H4 (cell line): ENCODE measurements at regions not wholly inside any gene's neighbourhood (a gene's known extent, or its start where the extent isn't known, plus 50 kb on each side); places are given as distances from the start of the nearest gene placed in this dataset.

Experiments
- DNase-seq: peaks from one replicate; pipeline ENCODE4 v3.0.0-alpha.2; 2015; ENCODE audit warnings: low spot score

DNA sequence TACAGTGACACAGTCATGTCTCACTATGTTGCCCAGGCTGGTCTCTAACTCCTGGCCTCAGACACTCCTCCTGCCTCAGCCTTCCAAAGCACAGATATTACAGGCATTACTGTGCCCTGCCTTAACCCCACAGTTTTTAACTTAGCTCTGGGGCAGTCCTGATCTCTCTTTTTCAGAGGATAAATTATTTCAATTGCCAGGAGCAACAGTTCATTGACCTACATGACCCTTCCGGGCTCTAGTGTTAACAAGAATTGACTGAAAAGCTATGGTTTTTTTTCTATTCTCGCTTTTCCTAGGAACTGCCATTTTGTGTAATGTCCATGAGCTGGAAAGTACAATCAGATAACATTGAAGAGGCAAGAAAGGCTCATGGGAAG, 92.8 kb downstream of the HNRNPLL start:
- DNase-seq = no peak

DNA sequence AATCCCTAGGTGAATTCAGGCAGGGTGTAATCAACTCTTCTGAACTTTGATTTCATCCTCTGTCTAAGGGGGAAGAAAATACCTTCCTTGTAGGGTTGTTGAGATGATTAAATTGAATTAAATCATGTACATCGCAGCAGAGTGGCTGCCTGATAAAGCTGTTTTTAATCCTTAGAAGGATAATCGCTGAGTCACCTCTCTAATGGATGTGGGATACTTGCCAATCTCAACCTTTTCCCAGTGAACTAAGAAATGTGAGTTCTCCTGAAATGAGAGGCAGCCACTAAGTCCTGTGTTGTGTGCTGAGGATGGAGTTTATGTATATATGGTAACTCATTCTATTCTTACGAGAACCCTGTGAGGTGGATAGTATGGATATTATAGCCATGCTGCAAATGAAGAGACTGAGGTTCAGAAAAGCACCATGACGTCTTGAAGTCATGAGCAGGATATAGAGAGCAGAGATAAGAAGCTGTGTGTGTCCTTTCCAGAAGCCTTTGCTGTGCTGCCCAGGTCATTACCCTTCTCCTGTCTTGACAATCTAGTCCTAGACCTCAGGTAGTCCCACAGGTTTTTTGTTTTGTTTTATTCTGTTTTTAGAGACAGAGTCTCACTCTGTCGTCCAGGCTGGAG, 93.3 kb downstream of the HNRNPLL start:
- peak; percentile 73 for DNase-seq

DNA sequence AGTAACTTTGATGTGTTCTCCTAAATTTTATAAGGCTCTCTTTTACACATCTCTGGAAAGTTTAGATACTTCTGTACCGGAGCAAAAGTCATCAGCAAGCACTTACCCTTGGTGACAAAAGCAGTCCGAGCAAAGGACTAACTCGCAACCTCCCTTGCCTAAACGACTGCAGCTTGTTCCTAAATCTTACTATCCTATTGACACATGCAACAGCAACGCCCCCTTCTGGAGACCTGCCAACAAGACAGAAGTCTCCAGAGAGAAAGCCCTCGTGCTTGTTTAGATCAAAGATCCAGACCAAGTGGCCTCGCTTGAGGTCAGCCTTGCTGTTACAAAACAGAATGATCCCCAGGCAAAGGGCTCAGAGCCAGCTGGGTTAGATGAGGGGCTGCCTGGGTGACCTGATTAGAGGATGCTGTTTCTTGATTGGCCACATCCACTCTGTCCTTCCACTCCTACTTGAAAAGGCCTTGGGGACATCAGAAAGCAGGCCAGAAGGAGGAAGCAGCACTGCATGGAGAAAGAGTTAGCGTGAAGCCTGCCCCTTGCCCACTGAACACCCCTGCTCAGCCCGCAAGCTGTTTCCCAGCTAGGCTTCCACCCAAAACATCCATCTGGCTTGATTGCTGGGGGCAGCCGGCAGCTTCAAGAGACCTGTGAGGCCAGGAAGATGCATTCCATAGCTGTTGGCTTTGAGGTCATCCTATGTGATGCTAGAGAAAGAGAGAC, 94.3 kb downstream of the HNRNPLL start:
- DNase-seq = peak; percentile 78

DNA sequence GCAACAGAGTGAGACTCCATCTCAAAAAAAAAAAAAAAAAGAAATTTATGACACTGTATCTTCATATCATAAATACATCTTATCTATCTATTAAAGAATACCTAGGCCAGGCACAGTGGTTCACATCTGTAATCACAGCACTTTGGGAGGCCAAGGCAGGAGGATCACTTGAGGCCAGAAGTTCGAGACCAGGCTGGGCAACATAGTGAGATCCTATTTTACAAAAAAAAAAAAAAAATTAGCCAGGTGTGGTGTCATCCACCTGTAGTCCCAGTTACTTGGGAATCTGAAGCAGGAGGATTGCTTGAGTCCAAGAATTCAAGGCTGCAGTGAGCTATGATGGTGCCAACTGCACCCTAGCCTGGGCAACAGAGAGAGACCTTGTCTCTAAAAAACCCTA, 95.0 kb downstream of the HNRNPLL start:
- no peak for DNase-seq

DNA sequence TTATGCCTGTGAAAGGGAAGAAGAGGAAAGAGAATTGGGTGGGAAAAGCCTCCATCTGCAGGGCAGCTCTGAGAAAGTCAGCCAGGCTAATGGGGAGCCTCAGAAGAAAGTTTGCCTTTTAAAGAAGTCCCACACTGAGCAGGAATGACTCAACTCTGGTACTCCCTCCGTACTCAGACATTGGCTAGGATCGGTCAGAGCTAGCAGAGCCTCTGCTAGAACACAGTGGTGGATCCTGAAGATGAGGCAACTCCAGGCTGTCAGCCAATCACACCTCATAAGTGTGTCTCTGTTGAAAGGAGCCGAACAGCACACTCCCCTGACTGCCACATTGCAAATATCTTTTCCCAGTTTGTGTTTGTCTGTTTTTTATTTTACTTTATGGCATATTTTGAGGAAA, 96.9 kb downstream of the HNRNPLL start:
- DNase-seq = peak; percentile 31

DNA sequence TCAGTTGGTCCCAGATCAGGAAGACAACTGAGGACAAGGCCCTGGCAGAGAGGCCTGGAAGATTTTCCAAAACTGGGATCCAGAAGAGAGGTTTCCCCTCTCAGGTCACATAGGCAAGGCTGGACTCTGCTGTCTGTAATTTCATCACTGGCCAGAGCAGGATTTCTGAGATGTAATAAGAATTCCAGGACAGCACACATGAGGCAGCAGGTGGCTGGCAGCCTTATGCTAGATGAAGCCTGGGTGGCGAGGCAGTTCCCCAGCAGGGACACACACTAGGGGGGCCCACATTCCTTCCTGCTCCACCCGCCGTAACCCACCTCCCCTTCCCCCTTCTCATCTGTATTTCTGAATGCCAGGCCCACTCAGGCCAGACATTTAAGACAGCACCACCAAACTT, 98.6 kb downstream of the HNRNPLL start:
- no peak for DNase-seq

DNA sequence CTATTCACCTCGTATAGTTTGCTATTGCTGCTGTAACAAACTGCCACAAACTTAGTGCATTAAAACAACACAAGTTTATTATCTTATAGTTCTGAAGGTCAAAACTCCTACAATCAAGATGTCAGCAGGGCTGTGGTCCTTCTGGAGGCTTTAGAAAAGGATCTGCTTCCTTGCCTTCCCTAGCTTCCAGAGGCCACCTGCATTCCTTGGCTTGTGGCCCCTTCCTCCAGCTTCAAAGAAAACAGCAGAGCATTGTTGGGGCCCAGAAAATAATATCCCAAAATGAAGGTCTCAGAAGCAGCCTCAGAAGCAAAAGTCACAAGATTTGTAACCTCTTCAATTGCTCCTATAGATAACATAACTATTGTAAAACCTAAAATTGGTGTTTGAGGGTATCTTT, 100.6 kb downstream of the HNRNPLL start:
- no peak for DNase-seq

DNA sequence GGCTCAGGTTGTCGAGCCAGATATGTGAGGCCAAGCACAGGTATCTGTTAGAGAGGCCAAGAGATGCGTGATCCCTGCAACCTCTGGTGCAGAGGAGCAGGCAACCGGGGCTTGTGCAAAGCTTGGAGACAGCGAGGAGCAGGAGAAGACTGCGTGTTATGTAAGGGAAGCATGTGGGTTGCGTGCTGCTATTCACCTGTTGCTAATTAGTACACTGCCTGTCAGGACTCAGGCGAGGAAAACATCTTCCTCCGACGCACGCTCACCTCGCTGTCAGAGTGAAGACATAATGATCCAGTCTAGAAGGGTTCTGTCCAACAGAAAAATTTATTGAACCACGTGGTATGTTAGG, 102.5 kb downstream of the HNRNPLL start:
- DNase-seq = no peak

DNA sequence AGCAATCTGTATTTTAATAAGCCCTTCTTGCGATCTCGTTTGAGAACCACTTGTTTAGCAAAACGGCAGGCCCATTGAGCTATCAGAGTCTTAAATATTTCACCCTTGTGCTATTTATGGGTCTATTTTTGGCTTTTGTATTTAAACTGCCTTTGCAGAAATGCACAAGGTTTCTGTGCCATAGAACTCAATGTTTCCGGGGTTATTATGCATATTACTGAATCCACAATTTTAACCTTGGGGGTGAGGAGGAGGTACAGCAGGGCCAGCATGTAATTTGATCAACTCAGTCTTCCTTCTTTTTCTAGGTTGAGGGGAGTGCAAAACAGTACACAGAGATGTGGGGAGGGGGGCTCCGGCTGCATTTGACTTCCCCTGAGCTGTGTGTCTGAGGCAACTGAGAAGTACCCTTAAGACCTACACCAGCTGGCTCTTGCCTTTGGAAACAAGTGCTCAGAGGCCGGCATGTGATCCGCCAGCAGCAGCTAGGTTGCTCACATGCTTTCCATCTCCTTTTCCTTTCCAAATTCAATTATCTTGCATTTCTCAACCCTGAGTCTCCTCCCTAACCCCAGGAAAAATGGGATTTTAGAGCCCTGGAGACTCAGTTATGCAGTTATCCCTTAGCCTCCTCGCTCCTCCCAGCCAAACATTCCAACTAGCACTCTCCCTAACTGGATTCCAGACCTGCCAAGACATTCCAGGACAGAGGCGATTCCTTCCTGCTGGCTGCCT, 103.0 kb downstream of the HNRNPLL start:
- no peak for DNase-seq

DNA sequence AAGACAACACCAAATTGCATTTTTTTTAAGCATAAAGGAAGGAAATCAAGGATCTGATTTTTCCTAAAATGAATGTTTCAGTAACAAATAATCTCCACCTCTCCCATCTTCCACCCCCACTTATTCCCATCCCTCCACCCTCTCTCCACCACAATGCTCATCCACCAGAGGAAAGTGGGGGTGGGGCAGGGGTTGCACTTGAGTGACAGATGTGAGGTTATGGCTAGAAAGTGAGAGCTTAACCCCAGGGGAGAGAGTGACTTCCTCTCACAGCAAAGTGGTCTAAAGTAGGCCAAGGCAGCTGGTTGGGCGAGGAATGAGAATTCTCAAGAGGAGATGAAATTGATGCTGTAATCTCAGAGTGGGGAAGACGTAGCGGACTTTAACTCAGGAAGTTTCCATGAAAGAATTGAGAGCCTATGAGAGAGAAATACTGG, 104.7 kb downstream of the HNRNPLL start:
- DNase-seq = no peak

DNA sequence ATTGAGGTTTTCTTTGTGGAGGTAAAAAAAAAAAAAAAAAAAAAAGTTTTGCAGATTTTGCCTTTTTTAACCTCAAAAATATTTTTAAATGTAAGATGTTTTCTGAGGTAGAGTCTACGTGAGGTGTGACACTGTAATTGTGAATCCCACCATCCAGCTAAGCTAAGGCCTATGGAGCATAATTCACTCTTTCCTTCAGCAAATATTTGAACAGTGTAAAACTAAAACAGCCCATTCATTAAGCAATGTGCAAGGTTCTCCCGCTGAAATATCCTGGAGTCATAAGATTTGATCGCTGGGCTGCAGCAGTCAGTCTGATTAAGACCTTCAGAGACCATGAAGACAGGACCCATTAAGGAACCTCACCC, 105.1 kb downstream of the HNRNPLL start:
- no peak for DNase-seq

DNA sequence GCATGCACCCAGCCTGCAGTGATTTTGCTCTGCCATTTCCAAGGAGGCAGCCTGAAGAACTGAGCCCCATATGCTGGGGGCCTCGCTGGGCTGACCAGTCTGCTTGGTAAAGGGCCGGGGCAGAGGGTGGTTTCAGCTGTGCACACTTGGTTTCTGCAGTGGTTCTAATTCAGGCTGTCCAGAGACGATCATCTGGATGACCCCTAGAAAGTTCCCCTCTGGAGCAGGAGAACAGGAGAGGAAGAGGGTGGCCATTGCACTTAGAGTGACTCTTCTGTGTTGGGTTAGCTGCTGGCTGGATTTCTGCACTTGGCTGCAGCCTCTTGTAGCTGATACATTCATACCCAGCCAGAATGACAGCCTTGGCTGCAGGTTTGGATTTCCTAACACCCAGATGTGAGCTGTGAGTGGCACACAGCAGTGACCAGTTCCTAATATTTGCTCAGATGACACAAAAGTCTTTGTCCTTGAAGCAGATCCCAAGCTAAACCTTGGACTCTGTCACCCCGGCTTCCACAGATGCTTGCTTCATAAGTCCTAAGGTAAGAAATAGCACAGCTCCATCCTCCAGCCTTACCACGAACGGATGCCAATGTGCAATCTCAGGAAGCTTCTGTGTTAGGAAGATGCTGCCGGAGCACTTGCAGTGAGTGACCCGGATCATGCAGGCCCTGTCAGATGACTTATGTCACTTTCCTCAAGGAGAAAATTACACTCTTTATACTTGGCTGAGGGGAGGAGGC, 105.6 kb downstream of the HNRNPLL start:
- no peak for DNase-seq

DNA sequence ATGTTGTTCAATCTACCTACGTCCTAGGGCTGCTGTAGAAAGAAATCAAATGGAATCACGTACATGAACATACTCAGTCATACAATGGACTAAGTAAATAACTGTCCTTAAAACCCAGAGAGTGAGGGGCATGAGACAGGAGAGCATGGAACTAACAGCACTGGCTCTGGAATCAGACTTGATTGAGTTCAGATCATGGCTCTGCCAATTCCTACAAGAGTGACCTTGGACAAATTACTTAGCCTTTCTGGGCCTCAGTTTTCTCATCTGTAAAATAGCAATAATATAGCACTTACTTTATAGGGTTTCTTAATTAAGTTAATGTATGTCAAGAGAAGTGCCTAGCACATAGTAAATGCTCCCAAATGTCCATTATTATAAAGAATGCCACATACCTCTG, 106.8 kb downstream of the HNRNPLL start:
- DNase-seq = no peak

DNA sequence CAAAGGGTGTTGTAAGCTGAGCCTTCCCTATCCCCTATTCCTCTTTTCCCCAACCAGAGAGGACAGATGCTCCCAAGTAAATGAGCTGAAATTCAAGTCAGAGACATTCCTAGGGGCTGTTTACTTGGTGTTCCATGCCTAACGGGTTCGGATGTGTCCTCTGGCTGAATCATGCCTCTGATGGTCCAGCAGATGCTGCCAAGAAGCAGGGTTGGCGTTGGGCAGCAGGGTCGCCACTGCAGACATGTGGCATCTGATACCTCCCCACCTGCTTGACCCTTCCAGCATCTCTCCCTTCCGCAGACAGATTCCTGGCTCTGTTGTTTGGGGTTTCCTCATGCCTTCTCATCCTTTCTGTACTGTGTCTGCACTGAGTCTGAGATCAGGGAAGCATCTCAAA, 108.3 kb downstream of the HNRNPLL start:
- DNase-seq = no peak

DNA sequence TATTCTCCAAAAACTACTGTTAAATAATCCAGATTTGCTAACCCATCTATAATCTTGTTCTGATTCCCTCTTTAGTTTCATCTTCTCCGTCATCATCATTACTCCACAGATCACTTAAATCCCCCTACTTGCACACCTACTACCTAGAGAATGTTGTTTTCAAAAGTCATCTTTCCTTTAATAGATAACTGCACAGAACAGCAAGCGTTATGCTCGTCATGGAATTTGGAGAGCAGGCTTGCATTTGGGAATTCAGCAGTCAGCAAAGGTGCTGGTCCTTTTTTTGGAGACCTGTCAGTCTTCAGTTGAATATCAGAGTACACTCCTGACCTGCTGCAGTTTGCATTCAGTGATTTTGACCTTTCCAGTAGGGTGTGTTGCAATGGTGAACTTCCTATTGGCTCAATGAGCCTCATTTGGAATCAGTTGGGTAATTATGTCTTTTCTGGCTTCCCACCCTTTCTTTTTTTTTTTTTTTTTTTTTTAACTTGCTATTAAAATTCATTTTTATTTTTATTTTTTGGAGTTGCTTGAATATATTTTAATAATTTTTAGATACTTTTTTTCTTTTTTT, 110.6 kb downstream of the HNRNPLL start:
- DNase-seq = no peak

DNA sequence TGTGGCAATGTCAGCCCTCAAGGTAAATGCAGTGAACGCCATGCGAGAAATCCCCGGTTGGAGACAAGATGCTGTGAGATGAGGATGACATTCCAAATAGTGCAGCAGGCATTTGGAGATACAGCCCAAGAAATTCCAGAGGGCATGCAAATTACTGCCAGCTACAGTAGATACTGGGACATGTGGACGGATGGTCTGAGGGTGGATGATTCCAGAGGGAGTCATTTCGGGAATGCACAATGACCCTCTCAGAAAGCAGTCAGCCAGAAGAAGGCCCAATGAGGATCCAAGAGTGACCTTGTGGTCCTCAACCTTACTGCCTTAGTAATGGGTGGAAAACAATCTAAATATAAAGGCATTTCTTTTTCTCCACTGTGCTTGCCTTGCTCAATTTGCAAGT, 111.3 kb downstream of the HNRNPLL start:
- DNase-seq = no peak

DNA sequence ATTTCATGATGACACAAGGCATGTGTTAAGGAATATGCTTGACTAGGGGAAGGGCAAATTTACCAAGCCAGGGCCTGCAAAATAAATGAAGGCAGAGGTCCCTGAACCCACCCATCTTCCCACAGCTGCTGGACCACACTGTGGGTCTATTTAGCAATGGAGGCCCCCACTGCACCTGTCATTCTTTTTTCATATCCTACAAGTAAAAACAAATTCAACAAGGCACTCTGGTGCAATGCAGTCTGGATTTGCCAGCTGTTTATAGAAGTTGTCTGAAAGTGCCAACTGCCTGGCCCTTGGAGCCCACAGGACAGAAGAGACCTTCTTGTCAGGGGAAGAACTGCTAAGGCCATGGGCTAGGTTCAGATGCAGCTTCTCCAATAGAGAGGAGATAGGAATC, 112.8 kb upstream of the ATL2 start:
- no peak for DNase-seq

DNA sequence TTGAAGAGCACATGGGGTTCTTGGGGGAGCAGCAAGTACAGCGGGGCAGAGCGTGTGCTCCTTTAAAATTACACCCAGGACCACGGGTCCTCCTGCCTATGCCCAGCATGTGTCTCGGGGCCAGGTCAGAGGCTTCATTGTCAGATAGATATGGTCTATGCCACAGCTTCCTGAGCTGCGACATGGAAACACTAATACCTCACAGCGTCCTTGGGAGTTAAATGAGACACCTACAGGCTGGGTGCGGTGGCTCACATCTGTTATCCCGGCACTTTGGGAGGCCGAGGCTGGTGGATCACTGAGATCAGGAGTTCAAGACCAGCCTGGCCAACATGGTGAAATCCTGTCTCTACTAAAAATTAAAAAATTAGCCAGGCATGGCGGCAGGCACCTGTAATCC, 110.8 kb upstream of the ATL2 start:
- no peak for DNase-seq

DNA sequence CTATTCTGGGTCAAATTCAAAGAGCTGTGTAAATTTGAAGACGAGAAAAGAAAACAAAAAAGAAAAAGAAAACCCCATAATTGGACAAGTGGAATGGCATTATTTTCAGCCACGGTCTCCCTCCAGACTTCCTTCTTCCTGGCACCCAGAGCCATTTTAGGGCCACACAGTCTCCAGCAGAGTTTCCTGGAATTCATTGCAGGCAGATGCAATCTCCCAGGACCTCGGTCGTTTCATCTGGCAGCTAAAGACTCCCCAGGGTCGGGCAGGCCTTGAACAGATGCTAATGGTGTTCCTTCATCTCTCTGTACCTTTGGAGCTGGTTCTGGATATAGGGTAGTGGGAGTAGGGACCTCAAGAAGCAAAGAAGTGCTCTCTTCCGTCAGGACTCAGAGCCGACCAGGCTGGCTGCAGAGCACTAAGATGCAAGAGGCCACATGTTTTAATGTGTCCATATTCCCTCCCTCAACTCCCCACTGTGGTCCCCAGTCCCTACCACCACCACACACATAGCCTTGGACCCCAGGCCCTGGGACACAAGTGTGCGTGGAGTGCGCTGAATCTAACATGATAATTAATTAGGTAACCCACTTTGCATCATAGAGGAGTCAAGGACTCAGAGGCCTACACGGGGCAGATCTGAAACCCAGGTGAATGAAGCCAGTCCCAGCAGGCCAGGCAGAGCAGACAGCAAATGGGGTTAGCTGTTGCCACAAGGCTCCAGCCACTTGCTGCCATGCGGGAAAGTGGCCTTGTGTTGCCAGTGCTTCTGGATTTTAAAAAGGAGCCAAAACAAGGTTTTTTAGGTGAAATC, 109.3 kb upstream of the ATL2 start:
- DNase-seq = no peak

DNA sequence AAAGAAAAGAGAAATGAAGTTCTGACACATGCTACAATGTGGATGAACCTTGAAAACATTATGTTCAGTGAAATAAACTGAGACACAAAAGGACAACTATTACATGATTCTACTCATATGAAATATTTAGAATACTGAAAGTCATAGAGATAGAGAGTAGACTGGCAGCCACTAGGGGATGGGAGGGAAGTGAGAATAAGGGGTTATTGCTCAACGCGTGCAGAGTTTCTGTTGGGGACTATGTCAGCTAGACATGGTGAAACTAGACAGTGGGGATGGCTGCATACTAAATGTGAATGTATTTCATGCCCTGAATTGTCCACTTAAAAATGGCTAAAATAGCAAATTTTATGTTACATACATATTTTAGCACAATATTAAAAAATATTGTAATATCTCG, 108.7 kb upstream of the ATL2 start:
- no peak for DNase-seq

DNA sequence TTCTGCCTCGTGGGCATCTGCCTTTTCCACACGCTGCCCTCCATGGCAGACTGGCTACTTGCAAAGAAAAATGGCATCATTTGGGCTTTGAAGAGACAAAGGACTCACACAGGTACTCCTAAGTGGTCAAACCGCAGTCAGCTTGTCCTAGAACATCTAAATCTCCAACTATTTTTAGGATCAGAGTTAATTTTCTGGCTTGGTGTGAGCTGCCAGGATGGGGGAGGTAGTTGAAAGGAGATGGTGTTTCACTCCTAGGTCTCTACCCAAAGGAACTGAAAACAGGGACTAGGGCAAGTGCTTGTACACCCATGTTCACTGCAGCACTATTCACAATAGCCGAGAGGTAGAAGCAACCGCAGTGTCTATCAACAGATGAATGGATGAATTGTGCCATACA, 107.9 kb upstream of the ATL2 start:
- DNase-seq = no peak
